HPDE6-E6E7 (cell line): ENCODE measurements at regions not wholly inside any gene's neighbourhood (a gene's known extent, or its start where the extent isn't known, plus 50 kb on each side); places are given as distances from the start of the nearest gene placed in this dataset.

Source experiments
- DNase-seq: peaks from one replicate; pipeline ENCODE4 v3.0.0; 2011; ENCODE audit warnings: missing footprints; ENCODE audit errors: extremely low spot score

DNA sequence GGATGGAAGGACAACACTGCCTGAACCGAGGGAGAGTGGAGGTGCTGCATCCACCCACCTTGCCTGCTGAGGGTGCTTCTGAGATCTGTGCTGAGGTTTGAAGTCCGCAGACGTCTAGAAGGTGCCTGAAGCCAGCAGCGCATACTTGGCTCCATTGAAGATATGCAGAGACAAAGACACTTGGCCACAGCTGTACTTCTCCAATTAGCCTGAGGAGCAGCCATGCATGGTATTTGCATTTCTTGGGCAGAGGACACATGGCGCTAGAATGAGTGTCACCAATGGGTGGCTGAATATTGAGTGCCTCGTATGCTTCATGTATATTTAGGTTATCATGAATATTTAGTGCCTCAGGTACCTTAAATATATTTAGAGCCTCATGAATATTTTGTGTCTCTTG is 128.7 kb upstream of the ATP6AP2 start:
- no peak for DNase-seq

DNA sequence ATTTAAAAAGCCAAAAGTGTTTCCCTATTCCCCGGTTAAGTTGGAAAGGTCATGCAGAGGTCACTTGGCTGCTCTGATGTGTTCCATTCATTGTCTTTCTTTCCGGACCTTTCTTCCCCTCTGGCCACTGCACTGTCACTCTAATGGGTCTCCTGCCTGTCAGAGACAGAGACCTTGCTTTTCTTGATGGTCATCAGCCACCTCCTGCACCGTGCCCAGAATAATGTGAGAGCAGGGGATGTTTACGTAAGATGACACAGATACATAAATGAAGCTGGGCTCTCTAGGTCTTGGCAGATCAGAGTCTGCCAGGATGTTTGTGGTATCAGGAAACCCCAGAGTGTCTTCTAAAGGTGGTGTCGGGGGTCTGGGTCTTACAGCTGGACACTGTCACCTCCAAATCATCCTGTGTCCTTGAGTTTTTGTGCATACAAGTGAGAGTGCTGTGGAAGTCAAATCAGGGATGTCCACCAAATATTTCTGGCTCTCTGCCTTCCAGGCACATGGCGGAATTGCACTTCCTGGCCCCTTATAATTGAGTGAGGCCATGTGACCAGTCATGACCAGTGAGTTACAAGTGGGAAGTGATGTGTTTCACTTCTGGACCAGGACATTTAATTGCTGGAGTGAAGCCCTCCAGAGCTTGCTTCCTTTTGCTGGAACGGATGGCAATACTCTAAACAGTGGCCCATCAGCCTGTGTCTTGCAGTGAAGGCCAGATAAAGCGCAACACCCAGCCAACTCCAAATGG is 130.6 kb upstream of the ATP6AP2 start:
- DNase-seq: no peak

DNA sequence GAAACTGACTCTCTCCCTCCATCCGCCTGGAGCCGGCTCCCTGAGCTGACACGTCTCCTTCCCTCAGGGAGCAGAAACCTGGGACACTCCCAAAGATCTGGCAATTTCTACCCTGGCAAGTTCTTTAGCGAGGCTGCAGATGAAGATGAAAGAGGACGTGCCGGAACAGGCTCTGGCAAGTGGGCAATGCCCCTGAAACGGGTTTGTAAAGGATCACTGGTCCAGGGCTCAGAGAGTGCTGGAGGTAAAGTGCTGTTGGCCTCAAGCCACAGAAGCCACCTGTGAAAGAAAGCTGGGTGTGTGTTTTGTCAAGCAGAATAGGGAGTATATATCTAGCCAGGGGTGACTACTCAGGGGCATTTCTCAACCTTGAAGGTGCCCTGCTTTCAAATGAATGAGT is 131.4 kb upstream of the ATP6AP2 start:
- no peak for DNase-seq

DNA sequence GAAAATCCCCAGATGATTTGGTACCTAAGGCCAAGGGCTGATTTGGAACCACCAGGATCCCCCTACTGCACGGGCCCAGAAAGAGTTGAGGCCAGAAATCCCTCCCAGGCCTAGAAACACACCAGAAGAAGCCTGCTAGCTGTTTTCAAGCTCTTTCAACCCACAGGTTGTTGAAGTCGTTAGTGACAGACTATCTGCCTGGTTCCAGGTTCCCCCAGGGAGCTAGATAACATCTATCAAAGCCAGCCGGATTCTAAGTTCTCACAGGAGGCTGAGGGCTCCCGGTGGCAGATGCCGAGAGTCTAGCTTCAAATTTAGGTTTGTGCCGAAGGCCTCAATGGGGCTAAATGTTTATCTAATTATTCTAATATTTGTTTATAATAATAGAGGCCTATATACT is 132.0 kb upstream of the ATP6AP2 start:
- no peak for DNase-seq

DNA sequence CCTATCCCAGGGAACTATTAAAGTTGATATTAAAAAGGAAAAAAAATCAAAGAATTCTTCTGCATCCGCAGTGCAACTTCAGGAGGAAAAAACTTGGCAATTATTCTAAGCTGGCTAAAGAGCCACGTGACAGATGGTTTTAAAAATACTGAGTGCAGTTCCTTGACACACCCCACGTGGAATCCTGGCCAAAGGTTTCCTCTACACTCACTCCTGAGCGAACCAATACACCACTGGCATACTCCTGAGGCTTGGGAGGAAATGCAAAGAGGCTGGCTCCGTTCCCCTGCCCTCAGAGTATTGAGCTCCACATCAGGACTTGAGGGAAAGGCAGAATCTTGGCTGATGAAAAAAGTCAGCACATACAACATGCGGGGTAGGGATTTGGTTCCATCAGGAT is 133.8 kb upstream of the ATP6AP2 start:
- DNase-seq: no peak

DNA sequence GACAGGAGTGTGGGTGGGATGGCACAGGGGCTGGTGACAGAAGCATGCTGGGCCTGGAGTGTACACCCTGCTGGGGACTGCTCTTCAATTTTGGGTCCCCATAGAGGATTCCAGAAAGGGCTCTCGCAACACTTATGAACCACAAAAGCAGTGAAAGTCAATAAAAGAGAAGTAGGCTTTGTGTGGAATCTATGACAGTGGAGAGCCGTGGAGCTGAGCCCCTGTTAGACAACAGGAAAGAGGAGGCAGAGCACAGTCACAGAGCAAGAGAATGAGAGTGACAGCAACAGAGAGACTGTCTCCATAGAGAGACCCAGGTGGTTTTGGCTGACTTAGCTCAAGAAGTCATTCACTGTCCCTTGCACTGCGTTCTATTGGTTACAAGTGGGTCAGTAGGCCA is 135.1 kb upstream of the ATP6AP2 start:
- no peak for DNase-seq

DNA sequence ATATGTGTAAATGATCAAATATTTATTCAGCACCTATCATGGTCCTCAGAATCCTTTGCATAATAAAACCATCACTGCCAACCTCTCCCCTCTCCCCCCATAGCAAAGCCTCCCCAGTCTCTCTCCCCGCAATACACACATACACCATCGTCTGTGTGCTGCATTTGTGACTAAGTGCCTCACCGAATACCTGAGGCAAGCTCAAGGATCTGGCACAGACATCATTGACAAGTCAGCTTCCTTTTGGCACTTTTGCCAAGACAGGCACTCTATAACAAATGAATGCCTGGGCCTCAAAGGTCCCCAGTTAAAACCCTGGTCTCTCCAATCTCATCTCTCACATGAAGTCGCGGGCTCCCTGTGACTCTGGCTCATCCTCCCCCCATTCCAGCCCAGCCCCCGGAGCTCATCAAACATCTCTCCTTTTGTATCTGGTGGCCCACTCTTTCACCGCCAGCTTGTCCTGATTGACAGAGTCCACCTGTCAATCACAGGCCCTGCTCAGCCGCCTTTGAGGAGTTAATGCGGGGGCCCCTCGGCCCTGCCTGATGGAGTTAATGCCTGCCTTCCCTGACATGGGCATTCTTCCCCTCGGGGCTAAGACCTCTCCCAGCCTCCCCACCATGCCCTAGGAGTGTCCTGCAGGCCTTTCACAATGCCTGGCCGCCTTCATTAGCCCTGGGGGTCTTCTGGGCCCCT is 135.8 kb upstream of the ATP6AP2 start:
- DNase-seq: no peak

DNA sequence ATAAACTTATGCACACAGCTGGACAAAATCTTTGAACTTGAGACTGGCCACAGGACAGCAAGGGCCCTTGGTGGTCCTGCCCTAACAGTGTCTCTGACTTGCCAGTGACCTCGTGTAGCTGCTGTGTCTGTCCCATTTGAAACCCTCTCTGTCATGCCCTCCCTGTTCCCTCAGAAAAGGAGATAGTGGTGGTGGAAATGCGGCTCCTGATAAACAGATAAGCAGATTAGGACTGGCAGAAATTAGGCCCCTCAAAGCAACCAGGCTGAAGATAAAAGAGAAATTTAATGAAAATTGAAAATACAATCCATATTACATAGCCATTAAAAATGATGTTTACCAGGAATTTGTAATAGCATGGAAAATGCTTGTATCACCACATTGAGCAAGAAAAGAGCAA is 136.6 kb upstream of the ATP6AP2 start:
- no peak for DNase-seq

DNA sequence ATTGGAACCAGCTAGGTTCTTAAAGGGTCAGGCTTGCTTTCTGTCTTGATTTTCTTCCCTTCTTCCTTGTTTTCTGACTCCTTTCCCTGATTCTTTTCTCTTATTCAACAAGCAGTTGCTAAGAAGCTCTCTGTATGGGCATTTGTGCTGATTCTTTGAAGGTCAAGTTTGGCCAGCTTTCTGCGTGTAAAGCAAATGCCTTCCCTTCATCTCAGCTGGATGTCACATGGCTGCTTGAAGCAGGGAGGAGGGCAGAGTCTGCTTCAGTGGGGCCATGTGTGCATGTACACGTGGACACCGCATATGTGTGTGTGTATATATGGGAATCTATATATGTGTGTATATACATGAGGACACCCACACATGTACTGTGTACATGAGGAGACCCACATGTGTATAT is 139.9 kb upstream of the ATP6AP2 start:
- DNase-seq: no peak

DNA sequence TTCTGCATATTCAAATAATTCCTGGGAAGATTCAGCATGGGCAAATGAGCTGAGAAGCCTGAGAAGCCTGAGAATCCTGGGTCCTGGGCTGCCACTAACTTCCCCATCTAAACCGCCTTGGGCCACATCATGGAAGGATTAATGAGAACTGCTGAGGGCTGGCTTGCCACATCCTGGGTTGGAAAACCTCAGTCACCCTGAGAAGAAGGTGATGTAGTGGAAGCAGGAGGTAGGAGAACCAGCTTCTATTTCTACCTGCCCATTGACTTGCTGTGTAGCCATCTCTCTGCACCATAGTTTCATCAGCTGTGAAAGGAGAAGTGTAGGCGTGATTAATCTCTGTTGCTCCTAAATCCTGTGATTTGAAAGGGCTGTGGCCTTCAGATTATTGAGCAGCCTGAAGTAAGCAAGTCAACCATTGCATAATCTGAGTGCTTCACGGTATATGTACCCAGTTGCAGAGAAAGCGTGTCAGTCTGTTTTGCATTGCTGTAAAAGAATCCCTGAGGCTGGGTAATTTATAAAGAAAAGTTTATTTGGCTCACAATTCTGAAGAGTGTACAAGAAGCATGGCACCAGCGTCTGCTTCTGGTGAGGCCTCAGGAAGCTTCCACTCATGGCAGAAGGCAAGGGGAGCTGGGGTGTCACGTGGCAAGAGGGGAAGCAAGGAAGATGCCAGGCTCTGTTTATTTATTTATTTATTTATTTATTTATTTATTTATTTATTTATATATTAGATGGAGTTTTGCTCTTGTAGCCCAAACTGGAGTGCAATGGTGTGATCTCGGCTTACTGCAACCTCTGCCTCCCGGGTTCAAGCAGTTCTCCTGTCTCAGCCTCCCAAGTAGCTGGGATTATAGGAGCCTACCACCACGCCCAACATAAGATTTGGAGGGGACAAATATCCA is 140.9 kb upstream of the ATP6AP2 start:
- DNase-seq: no peak

DNA sequence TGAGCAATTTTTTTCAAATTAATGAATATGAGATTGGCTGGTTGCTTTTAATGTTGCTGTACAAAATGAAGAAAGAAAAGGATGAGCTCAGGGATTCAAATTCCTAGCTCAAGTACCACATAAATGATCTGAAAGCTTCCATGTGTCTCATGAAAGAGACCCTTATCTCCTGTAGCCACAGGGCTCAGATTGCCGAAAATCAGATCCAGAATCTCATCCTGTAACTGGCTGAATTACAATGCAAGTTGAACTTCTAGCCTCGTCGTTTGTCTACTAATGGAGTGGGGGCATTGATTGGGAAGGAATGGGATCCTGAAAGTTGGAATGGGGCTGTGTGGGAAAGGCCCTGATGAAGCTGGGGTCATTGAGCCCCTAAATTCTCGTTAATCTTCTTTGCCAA is 143.4 kb upstream of the ATP6AP2 start:
- no peak for DNase-seq

DNA sequence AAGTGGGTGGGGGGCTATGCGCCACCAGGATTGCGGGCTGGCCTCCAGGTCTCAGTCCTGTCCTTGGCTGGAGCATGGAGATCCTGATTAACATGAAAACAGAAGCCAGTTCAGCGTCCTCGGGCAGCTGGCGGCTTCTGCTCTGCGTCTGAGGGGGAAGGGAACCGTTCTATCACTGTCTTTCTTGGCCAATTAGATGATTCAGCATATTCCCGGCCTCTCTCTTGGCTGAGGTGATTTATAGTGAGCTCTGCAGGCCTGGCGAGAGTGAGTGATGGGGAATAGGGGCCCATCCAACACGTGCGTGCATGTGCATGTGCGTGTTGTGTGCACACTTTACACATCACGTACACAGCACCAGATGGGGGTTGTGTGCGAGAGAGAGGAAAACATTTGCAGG is 145.8 kb upstream of the ATP6AP2 start:
- DNase-seq: no peak

DNA sequence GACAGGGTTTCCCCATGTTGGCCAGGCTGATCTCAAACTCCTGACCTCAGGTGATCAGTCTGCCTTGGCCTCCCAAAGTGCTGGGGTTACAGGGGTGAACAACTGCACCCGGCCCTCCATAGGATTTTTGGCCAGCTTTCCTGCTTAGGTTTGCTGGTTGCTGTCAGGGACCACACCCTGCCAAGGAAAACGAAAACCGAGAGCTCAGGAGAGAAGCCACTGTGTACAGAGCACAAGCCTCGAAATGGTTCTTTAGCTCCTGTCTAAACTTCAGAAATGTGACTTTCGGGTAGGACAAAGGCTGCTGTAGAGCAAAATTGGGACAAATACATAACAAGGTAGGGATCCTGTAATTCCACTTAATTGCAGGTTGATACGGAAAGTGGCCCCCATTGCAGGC is 146.3 kb upstream of the ATP6AP2 start:
- no peak for DNase-seq

DNA sequence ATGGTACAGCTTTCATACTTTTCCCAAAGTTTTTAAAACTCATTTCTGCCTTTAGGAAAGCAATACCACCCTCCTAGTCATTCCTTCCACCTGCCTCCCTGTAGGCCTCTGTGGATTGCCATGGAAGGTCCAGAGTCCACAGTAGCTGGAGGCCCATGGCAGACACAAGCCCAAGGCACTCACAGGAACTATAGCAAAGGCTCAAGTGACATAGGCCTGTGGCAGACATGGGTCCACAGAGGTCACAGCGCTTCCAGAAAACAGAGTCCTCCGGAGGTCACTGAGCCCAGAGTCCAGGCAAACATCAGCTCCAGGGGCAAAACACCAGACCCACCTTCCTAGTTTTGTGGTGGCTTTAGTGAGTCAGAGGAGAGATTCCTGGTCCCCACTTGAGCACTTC is 147.6 kb upstream of the ATP6AP2 start:
- DNase-seq: no peak

DNA sequence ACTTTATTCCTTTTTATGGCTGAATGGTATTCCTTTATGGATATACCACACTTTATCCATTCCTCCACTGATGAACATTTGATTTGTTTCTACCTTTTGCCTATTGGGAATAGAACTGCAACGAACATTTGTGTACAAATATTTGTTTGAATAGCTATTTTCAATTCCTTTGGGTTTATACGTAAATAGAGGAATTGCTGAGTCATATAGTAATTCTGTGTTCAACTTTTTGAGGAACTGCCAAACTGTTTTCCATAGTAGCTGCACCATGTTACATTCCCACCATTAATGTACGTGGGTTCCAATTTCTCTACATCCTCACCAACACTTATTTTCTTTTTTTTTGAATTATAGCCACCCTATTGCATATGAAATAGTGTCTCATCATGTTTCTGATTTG is 156.5 kb upstream of the ATP6AP2 start:
- DNase-seq: no peak

DNA sequence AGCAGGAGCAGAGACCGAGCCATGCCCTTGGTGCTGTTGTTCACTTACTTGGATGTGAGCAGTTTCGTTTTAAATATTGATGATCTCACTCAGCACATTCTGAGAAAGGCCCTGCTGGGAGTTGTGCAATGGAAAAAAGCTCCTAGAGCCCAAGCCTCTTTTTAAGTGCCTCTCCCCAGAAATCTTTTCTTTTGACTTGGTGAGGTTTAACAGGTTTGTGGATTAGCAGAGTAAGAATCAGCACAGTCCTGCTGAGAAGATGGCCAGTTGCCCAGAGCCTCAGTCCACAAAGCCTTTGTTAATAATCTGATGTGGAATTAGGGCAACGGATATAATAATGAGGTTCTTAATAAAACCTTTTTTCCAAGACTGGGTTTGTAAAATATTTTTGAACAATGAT is 157.5 kb upstream of the ATP6AP2 start:
- no peak for DNase-seq

DNA sequence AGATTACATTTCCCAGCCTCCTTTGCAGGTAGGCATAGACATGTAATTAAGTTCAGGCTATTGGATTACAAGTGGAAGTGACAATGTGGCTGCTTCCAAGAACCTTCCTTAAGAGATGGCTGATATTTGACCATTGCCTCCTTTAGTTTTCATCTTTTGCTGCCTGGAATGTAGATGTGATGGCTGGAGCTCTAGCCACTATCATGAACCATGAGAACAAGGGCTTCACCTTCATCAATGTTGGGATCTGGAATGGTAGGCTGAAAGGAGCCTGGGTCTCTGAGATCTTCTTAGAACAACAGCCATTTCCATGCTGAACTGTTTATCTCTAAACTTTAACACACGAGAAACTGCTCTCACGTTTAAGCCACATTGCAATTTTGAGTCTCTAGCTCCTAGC is 158.7 kb upstream of the ATP6AP2 start:
- no peak for DNase-seq

DNA sequence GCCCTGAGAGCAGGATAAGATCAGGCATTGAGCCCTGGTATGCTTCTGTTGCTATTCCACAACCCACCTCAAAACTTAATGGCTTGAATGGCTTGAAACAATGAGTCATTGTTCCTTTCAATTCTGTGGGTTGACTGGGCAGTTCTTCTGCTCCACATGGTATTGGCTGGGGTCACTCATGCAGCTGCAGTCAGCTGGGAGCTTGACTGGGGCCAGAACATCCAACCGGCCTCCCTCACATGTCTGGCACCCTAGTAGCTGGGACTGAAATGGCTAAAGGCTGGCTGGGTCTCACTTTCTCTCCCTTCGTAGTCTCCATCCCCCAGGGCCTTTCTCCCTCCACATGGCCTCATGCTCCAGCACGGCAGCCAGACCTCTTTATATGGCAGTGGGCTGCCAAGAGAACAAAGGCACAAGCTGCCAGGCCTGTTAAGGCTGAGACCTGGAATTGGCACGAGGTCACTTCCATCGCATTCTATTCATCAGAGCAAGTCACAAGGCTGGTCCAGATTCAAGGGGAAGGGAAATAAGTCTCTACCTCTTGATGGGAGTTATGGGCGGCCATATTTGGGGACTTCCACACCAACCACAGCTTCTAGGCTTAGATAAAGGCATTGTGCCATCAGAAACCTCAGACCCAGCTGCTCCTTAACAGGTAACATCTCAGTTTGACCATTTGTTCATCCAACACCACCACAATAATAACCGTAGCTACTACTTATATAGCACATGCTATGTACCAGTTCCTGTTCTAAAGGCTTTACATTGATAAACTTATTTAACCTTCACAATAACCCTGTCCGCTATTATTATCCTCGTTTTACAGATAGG is 159.7 kb upstream of the ATP6AP2 start:
- no peak for DNase-seq

DNA sequence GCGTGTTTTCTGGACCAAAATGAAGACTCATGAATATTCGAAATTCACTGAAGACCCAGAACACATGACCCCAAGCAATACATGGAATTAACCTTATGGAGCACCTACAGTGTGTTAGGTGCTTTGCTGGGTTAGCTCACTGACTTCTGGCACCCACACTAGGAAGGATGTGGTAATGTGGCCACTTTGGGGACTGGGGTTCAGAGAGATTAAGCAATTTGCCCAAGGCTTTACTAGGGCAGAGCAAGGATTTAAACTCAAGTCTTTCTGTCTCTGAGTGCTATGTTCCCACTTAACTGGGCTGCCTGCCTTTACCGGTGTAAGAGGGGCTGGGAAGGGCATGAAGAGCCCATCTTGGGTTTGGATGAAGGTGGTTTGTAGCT is 162.0 kb upstream of the ATP6AP2 start:
- DNase-seq: no peak

DNA sequence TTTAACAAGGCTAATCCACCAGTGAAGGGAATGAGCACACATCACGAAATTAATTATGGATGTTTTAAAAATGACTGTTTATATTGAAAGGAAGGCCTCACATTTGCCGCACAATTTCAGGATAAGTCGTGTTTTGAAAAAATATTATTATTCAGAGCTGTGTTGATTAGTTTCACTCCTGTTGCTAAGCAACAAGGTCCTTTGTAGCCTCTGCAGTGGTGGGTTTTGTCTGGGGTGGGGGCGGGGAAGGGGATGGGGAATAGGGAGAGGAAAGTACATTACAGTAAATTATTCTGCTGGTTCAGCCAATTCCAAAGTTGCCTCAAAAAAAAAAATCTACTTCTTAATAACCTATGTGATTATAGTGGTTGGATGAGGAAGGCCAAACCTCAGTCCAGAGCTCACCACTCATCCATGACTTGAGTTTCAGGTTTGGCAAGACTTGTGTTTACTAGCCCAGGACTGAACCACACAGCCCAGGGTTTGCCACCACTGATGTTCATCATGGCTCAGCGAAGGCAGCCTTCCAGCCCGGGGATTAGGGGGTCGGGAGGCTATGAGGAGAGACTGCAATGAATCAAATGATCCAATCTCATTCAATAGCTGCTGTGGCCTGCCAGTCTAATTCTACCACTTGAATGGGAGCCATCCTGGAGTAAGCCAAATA is 162.5 kb upstream of the ATP6AP2 start:
- no peak for DNase-seq

DNA sequence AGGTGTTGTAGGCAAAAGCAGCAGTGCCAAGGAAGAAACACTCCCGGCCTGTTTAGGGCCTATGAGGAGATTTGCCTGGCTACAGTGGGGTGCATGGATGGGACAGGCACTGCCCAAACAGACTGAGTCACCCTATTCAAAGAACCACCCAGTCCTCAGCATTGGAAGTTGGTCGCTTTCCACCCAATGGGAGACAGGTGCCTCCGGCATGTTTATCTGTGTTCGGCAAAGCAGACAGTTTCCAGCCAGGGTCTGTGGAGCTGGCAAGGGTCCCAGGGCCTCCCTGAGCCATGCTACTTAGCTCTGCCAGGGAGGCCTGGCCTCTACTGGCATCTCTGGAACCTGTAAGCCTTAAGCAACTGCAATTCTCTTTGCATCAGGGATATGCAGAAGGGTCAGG is 165.1 kb upstream of the ATP6AP2 start:
- DNase-seq: no peak
